Glutamatergic neuron (in vitro differentiated cells): ENCODE measurements at regions not wholly inside any gene's neighbourhood (a gene's known extent, or its start where the extent isn't known, plus 50 kb on each side); places are given as distances from the start of the nearest gene placed in this dataset.

Source experiments
- DNase-seq: peaks from one replicate; pipeline ENCODE4 v3.0.0; 2022
- H3K27ac Mint-ChIP-seq: one replicate; pipeline ENCODE4 v1.8.0; 2020; ENCODE audit warnings: mild to moderate bottlenecking, mixed read lengths, inconsistent platforms; ENCODE audit not compliant: unreplicated experiment
- H3K27me3 Mint-ChIP-seq: one replicate; pipeline ENCODE4 v1.8.0; 2020; ENCODE audit warnings: mild to moderate bottlenecking, moderate library complexity, mixed read lengths, inconsistent platforms; ENCODE audit not compliant: unreplicated experiment
- H3K36me3 Mint-ChIP-seq: one replicate; pipeline ENCODE4 v1.8.0; 2020; ENCODE audit warnings: mild to moderate bottlenecking, mixed read lengths, inconsistent platforms; ENCODE audit not compliant: unreplicated experiment
- H3K4me1 Mint-ChIP-seq: one replicate; pipeline ENCODE4 v1.8.0; 2020; ENCODE audit warnings: mild to moderate bottlenecking, low read depth, mixed read lengths, inconsistent platforms; ENCODE audit not compliant: unreplicated experiment
- H3K4me3 Mint-ChIP-seq: one replicate; pipeline ENCODE4 v1.8.0; 2020; ENCODE audit warnings: mild to moderate bottlenecking, mixed read lengths, inconsistent platforms; ENCODE audit not compliant: unreplicated experiment
- H3K9me3 Mint-ChIP-seq: one replicate; pipeline ENCODE4 v1.8.0; 2020; ENCODE audit warnings: mild to moderate bottlenecking, moderate library complexity, mixed read lengths, inconsistent platforms; ENCODE audit not compliant: unreplicated experiment
- TF ChIP-seq, protein P1 (sequence below): fragments of 200-600 bp; sonication (generic); IDR thresholded peaks from one replicate; pipeline ENCODE4 v1.5.0; 2021; ENCODE audit not compliant: partially characterized antibody, unreplicated experiment

DNA sequence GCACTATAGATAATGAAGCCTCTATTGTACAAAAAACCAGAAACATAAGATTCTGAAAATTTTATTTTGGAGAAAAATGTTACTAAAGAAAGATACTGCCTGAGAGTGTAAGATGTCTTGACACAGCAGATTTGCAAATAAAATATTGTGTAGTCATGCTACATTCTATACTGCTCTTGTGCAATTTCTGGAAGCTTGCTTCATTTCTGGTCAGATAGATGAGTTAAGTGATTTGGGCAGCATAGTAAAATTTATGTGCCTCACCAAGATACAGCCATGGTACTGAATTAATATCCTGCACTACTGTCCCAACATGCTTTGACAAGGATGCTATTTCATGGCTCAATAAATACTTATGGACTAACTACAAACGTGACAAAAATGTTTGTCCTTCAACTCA lies 55.1 kb upstream of the STARD13 start:
- no peak for DNase-seq
- TF ChIP-seq, protein P1, sequence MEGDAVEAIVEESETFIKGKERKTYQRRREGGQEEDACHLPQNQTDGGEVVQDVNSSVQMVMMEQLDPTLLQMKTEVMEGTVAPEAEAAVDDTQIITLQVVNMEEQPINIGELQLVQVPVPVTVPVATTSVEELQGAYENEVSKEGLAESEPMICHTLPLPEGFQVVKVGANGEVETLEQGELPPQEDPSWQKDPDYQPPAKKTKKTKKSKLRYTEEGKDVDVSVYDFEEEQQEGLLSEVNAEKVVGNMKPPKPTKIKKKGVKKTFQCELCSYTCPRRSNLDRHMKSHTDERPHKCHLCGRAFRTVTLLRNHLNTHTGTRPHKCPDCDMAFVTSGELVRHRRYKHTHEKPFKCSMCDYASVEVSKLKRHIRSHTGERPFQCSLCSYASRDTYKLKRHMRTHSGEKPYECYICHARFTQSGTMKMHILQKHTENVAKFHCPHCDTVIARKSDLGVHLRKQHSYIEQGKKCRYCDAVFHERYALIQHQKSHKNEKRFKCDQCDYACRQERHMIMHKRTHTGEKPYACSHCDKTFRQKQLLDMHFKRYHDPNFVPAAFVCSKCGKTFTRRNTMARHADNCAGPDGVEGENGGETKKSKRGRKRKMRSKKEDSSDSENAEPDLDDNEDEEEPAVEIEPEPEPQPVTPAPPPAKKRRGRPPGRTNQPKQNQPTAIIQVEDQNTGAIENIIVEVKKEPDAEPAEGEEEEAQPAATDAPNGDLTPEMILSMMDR = no peak
- H3K27ac Mint-ChIP-seq = no peak overlapping the region
- H3K9me3 Mint-ChIP-seq = peaks cover 4% of the 10 kb centered on the region
- H3K27me3 Mint-ChIP-seq = peaks cover 1% of the 10 kb centered on the region
- H3K36me3 Mint-ChIP-seq = no peaks in the 10 kb centered on the region
- no peak overlapping the region for H3K4me3 Mint-ChIP-seq
- H3K4me1 Mint-ChIP-seq = peaks cover 8% of the 10 kb centered on the region

DNA sequence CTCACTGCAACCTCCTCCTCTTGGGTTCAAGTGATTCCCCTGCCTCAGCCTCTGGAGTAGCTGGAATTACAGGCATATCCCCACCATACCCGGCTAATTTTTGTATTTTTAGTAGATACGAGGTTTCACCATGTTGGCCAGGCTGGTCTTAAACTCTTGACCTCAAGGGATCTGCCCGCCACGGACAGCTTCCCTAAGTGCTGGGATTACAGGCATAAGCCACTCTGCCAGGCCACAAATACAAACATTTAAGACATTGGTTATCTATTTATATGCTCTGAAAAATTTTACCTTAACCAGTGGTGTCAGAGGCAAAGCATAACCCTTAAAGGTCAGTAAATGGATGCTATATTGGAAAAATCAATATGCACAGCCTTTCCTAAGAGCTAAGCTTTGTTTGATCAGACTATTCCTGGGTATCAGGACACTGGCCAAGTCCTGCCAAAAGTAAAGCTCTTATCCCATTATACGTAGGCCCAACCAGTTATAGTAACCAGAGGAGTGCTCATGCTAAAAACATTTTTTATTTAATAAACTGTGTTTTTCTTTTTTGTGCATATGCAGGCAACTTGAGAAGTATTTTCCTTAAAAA lies 56.4 kb upstream of the STARD13 start:
- Mint-ChIP-seq H3K27ac (no peak overlapping the region), H3K4me1 (peaks cover 8% of the 10 kb centered on the region), H3K36me3 (no peaks in the 10 kb centered on the region), H3K4me3 (no peak overlapping the region), H3K9me3 (peaks cover 4% of the 10 kb centered on the region), H3K27me3 (peaks cover 1% of the 10 kb centered on the region)
- TF ChIP-seq, protein P1 = no peak
- DNase-seq = no peak

DNA sequence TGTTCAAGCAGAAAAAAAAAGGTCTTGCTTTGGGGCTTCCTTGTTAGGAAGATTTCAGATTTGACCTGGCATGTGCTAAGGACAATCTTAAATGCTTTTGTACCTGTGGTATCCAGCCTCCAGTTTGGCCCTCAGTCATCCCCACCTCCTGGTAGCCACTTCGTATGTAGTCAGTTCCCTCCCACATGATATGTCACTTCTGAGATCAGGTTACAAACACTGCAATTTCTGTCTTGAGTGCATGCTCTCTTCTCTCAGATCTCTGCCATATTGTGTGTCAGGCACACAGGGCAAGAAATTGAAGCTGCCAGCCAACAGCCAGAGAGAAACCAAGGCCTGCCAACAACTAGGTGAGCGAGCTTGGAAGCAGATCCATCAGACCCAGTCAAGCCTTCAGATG lies 60.3 kb upstream of the STARD13 start:
- H3K9me3 Mint-ChIP-seq = peaks cover 7% of the 10 kb centered on the region
- TF ChIP-seq, protein P1 = no peak
- no peak overlapping the region for H3K4me3 Mint-ChIP-seq
- no peak for DNase-seq
- peaks cover 5% of the 10 kb centered on the region for H3K27me3 Mint-ChIP-seq
- H3K27ac Mint-ChIP-seq = no peak overlapping the region
- no peaks in the 10 kb centered on the region for H3K36me3 Mint-ChIP-seq
- H3K4me1 Mint-ChIP-seq = peaks cover 10% of the 10 kb centered on the region

DNA sequence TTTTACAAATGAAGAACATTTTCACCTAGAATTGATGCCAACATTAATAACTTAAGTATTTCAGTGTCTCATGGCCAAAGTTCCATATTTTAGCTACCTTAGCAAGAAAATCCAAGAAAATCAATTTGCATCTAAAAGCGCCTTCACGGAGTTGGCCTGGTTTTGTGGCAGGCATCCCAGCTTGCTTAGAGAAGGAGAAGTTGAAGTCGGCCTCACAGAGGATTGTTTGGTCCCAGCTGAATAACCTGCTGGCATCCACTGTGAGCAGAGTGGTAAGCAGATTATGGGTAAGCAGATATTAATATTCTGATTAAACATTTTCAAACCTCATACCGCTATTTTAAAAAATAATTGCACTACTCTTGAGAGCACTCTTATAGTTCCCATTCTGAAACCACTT lies 62.3 kb upstream of the STARD13 start:
- Mint-ChIP-seq H3K27ac (no peak overlapping the region), H3K36me3 (no peaks in the 10 kb centered on the region), H3K9me3 (peaks cover 6% of the 10 kb centered on the region), H3K4me3 (no peak overlapping the region), H3K27me3 (peaks cover 4% of the 10 kb centered on the region), H3K4me1 (peaks cover 13% of the 10 kb centered on the region)
- no peak for DNase-seq
- TF ChIP-seq, protein P1 = no peak

DNA sequence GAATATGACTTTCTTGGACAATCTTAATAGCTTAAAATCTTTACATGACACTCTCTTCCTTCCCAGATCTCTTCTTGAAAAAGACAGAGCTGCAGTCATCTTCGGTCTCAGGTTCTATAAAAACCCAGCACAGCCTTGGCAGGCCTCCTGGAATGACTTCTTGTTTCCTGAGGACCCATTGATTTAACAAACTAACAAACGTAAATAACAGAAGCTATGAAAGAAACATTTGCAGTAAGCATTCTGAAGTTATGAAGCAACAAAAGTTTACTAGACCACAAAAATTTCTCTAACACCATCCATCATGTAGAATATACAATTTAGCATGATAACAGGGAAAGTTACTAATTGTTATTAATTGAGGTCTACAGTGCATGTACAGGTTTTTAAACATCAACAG lies 62.8 kb upstream of the STARD13 start:
- Mint-ChIP-seq H3K36me3 (no peaks in the 10 kb centered on the region), H3K27me3 (peaks cover 4% of the 10 kb centered on the region), H3K27ac (no peak overlapping the region), H3K9me3 (peaks cover 6% of the 10 kb centered on the region), H3K4me3 (no peak overlapping the region), H3K4me1 (peaks cover 17% of the 10 kb centered on the region)
- no peak for DNase-seq
- TF ChIP-seq, protein P1 = no peak
